Adipocyte (in vitro differentiated cells): ENCODE measurements at regions not wholly inside any gene's neighbourhood (a gene's known extent, or its start where the extent isn't known, plus 50 kb on each side); places are given as distances from the start of the nearest gene placed in this dataset.

Experiments used
- DNase-seq: peaks from one replicate; pipeline ENCODE4 v3.0.0-alpha.2; 2015; ENCODE audit warnings: low read depth
- H3K27me3 ChIP-seq: replicated peaks from 2 replicates; pipeline ENCODE4 v1.7.0; 2013; ENCODE audit warnings: mild to moderate bottlenecking, low read length, moderate library complexity; ENCODE audit not compliant: control insufficient read depth, insufficient read depth
- H3K36me3 ChIP-seq: 2 replicates; pipeline ENCODE4 v1.7.0; 2013; ENCODE audit warnings: low read length, mild to moderate bottlenecking, moderate library complexity; ENCODE audit not compliant: control insufficient read depth, insufficient read depth, severe bottlenecking
- H3K4me1 ChIP-seq: 2 replicates; pipeline ENCODE4 v1.7.0; 2013; ENCODE audit warnings: mild to moderate bottlenecking, low read length, moderate library complexity; ENCODE audit not compliant: control insufficient read depth, insufficient read depth
- H3K4me3 ChIP-seq: 2 replicates; pipeline ENCODE4 v1.7.0; 2013; ENCODE audit warnings: mild to moderate bottlenecking, low read length, moderate library complexity
- H3K9ac ChIP-seq: 2 replicates; pipeline ENCODE4 v1.7.0; 2013; ENCODE audit warnings: mild to moderate bottlenecking, low read length, moderate library complexity
- H3K9me3 ChIP-seq: 2 replicates; pipeline ENCODE4 v1.7.0; 2013; ENCODE audit warnings: mild to moderate bottlenecking, low read length, moderate library complexity; ENCODE audit not compliant: control insufficient read depth

GRCh38 chr7:26563406-26563805 lies 271.7 kb downstream of the SNX10 start:
- Histone ChIP-seq H3K36me3 (no peaks in the 10 kb centered on the region), H3K4me3 (no peak overlapping the region), H3K9ac (no peak overlapping the region), H3K4me1 (no peaks in the 10 kb centered on the region), H3K9me3 (peaks cover 2% of the 10 kb centered on the region), H3K27me3 (peaks cover 21% of the 10 kb centered on the region)
- DNase-seq = no peak

GRCh38 chr7:26567266-26567665 lies 275.6 kb downstream of the SNX10 start:
- Histone ChIP-seq H3K4me3 (no peak overlapping the region), H3K4me1 (no peaks in the 10 kb centered on the region), H3K27me3 (peaks cover 10% of the 10 kb centered on the region), H3K36me3 (no peaks in the 10 kb centered on the region), H3K9ac (no peak overlapping the region), H3K9me3 (peaks cover 10% of the 10 kb centered on the region)
- DNase-seq = no peak

- Histone ChIP-seq H3K27me3 (peaks cover 5% of the 10 kb centered on the region), H3K4me1 (no peaks in the 10 kb centered on the region), H3K9ac (no peak overlapping the region), H3K9me3 (peaks cover 4% of the 10 kb centered on the region), H3K4me3 (no peak overlapping the region), H3K36me3 (no peaks in the 10 kb centered on the region)
- no peak for DNase-seq
These were observed 282.8 kb downstream of the SNX10 start for GRCh38 chr7:26574476-26574875.

GRCh38 chr7:26580064-26580591 lies 284.3 kb downstream of the SKAP2 start:
- no peak overlapping the region for H3K9ac ChIP-seq
- H3K4me1 ChIP-seq = no peaks in the 10 kb centered on the region
- H3K36me3 ChIP-seq = no peaks in the 10 kb centered on the region
- peaks cover 18% of the 10 kb centered on the region for H3K27me3 ChIP-seq
- no peaks in the 10 kb centered on the region for H3K9me3 ChIP-seq
- no peak for DNase-seq
- H3K4me3 ChIP-seq = no peak overlapping the region

- no peak overlapping the region for H3K9ac ChIP-seq
- H3K36me3 ChIP-seq = no peaks in the 10 kb centered on the region
- no peak overlapping the region for H3K4me3 ChIP-seq
- H3K9me3 ChIP-seq = no peaks in the 10 kb centered on the region
- H3K27me3 ChIP-seq = peaks cover 18% of the 10 kb centered on the region
- H3K4me1 ChIP-seq = no peaks in the 10 kb centered on the region
- no peak for DNase-seq
These were observed 283.7 kb downstream of the SKAP2 start for GRCh38 chr7:26580711-26581110.

GRCh38 chr7:26583094-26583648 lies 281.2 kb downstream of the SKAP2 start:
- Histone ChIP-seq H3K36me3 (no peaks in the 10 kb centered on the region), H3K4me3 (no peak overlapping the region)

GRCh38 chr7:26584326-26584725 lies 280.1 kb downstream of the SKAP2 start:
- Histone ChIP-seq H3K4me3 (no peak overlapping the region), H3K9me3 (no peaks in the 10 kb centered on the region), H3K4me1 (no peaks in the 10 kb centered on the region), H3K36me3 (no peaks in the 10 kb centered on the region), H3K27me3 (peaks cover 37% of the 10 kb centered on the region), H3K9ac (no peak overlapping the region)
- no peak for DNase-seq

More at GRCh38 chr7:26583094-26583648, 281.2 kb downstream of the SKAP2 start:
- peaks cover 27% of the 10 kb centered on the region for H3K27me3 ChIP-seq
- no peaks in the 10 kb centered on the region for H3K9me3 ChIP-seq
- no peaks in the 10 kb centered on the region for H3K4me1 ChIP-seq
- H3K9ac ChIP-seq = no peak overlapping the region
- DNase-seq = no peak

GRCh38 chr7:26584987-26585665 lies 279.3 kb downstream of the SKAP2 start:
- Histone ChIP-seq H3K36me3 (no peaks in the 10 kb centered on the region), H3K9me3 (no peaks in the 10 kb centered on the region)

GRCh38 chr7:26587536-26587935 lies 276.9 kb downstream of the SKAP2 start:
- Histone ChIP-seq H3K4me1 (no peaks in the 10 kb centered on the region), H3K36me3 (no peaks in the 10 kb centered on the region), H3K27me3 (peaks cover 47% of the 10 kb centered on the region), H3K9ac (no peak overlapping the region), H3K9me3 (no peaks in the 10 kb centered on the region), H3K4me3 (no peak overlapping the region)
- no peak for DNase-seq

More at GRCh38 chr7:26584987-26585665, 279.3 kb downstream of the SKAP2 start:
- Histone ChIP-seq H3K9ac (no peak overlapping the region), H3K4me3 (no peak overlapping the region), H3K27me3 (peaks cover 41% of the 10 kb centered on the region), H3K4me1 (no peaks in the 10 kb centered on the region)
- DNase-seq = no peak

- no peak for DNase-seq
- Histone ChIP-seq H3K9me3 (no peaks in the 10 kb centered on the region), H3K27me3 (peaks cover 46% of the 10 kb centered on the region), H3K36me3 (no peaks in the 10 kb centered on the region), H3K9ac (no peak overlapping the region), H3K4me3 (no peak overlapping the region), H3K4me1 (no peaks in the 10 kb centered on the region)
These were observed 275.9 kb downstream of the SKAP2 start for GRCh38 chr7:26588511-26588910.

- H3K36me3 ChIP-seq = no peaks in the 10 kb centered on the region
- peaks cover 62% of the 10 kb centered on the region for H3K27me3 ChIP-seq
- H3K4me3 ChIP-seq = no peak overlapping the region
- no peaks in the 10 kb centered on the region for H3K9me3 ChIP-seq
- no peak overlapping the region for H3K9ac ChIP-seq
- no peaks in the 10 kb centered on the region for H3K4me1 ChIP-seq
- DNase-seq = no peak
These were observed 273.7 kb downstream of the SKAP2 start for GRCh38 chr7:26590709-26591108.
